Testis (tissue), 2 donors: ENCODE measurements at regions not wholly inside any gene's neighbourhood (a gene's known extent, or its start where the extent isn't known, plus 50 kb on each side); places are given as distances from the start of the nearest gene placed in this dataset.
"Not testable (repeated sequence)": the region's sequence is repeated elsewhere in the genome, so short reads cannot be mapped to it uniquely, and the experiment has no call there.

Source experiments
- POLR2A ChIP-seq: fragments of 450-650 bp; IDR thresholded peaks from one replicate; pipeline ENCODE4 v1.6.1; 2017; ENCODE audit warnings: antibody characterized with exemption, mild to moderate bottlenecking, moderate library complexity
- TF ChIP-seq, protein P1 (sequence below), 3 experiments: fragments of 450-650 bp in 2 of 3; fragments of 200-600 bp in 1 of 3; sonication (generic) in 1 of 3; IDR thresholded peaks; one replicate each; pipeline ENCODE4 v1.5.1; 2016 to 2019; ENCODE audit warnings: antibody characterized with exemption in 3 of 3, mild to moderate bottlenecking in 2 of 3, moderate library complexity in 1 of 3

DNA sequence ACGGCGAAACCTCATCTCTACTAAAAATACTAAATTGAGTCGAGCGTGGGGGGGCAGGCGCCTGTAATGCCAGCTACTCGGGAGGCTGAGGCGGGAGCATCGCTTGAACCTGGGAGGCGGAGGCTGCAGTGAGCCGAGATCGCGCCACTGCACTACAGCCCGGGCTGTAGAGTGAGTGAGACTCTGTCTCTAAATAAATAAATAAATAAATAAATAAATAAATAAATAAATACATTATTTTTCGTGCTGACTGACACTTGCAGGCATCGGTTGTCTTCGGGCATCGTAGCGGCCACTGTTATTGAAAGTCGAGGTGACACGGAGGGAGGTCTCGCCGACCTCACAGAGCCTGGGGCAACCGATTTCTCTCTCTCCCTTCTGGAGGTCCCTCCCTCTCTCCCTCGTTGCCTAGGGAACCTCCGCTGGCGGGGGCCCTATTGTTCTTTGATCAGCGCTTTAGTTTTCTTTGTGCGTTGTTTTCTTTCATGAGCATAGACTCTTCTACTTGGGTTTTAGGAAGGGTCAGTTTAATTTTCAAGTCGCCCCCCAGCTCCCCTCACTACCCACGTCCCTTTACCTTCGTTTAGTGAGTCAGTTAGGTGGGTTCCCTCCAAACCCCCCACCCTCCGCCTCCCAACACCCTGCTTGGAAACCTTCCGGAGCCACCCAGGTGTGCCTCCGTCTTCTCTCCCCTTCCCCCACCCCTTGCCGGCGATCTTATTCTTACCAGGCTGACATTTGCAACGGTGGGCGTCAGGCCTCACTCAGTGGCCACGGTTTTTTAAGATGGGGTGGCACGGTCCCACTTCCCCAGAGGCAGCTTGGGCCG is 345.4 kb upstream of the DEFB115 start:
- TF ChIP-seq POLR2A = not testable (repeated sequence)
- TF ChIP-seq, protein P1, sequence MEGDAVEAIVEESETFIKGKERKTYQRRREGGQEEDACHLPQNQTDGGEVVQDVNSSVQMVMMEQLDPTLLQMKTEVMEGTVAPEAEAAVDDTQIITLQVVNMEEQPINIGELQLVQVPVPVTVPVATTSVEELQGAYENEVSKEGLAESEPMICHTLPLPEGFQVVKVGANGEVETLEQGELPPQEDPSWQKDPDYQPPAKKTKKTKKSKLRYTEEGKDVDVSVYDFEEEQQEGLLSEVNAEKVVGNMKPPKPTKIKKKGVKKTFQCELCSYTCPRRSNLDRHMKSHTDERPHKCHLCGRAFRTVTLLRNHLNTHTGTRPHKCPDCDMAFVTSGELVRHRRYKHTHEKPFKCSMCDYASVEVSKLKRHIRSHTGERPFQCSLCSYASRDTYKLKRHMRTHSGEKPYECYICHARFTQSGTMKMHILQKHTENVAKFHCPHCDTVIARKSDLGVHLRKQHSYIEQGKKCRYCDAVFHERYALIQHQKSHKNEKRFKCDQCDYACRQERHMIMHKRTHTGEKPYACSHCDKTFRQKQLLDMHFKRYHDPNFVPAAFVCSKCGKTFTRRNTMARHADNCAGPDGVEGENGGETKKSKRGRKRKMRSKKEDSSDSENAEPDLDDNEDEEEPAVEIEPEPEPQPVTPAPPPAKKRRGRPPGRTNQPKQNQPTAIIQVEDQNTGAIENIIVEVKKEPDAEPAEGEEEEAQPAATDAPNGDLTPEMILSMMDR (IDR thresholded peaks at IDR 0.05) = not testable (repeated sequence)
